ENCODE measurements at regions not wholly inside any gene's neighbourhood (a gene's known extent, or its start where the extent isn't known, plus 50 kb on each side); places are given as distances from the start of the nearest gene placed in this dataset.

- DNase-seq (ENCODE audit: low read depth, low spot score), result no peak
- H3K4me1 ChIP-seq (ENCODE audit: control insufficient read depth, insufficient read depth, low read length), result no peaks in the 10 kb centered on the region
- no peaks in the 10 kb centered on the region for H3K9me3 ChIP-seq (replicated peaks; ENCODE audit: control insufficient read depth, insufficient read depth, low read length)
- H3K4me2 ChIP-seq (ENCODE audit: control insufficient read depth, insufficient read depth), result no peak overlapping the region
- intact Hi-C loops (cut with micrococcal nuclease; ENCODE audit: unreplicated experiment), result no loop called here
- ChIA-PET POLR2A (interaction anchor here (0.7 kb wide), 1 partner anchor 12 kb away, joined by 3 read pairs; no protein-coding TSS in a partner anchor), CTCF (interaction anchor here (0.7 kb wide), 1 partner anchor 1072 kb away, joined by 3 read pairs; no protein-coding TSS in a partner anchor), RAD21 (ENCODE audit: unreplicated experiment) (no interaction called here), SMC1A (ENCODE audit: uncharacterized antibody, unreplicated experiment) (no interaction called here)
- H4K20me1 ChIP-seq (ENCODE audit: control insufficient read depth, insufficient read depth), result no peaks in the 10 kb centered on the region
- 19% methylated on average over 5 of the region's 5 CpGs for WGBS (ENCODE audit: insufficient coverage, insufficient replicate concordance, low lambda C conversion rate, missing lambda C conversion rate)
- no peak for ATAC-seq
- H3K79me2 ChIP-seq (ENCODE audit: control insufficient read depth, insufficient read depth, low read length), result no peaks in the 10 kb centered on the region
- H2AFZ ChIP-seq (ENCODE audit: control insufficient read depth, low read depth, low read length), result no peak overlapping the region
- no peak for FAIRE-seq
- no peak overlapping the region for H3K9ac ChIP-seq (ENCODE audit: control insufficient read depth, insufficient read depth, low read length)
- H3K27me3 ChIP-seq (replicated peaks in 1 of 2; ENCODE audit: control insufficient read depth in 2 of 2, insufficient read depth in 2 of 2, low read length in 1 of 2), result no peaks in the 10 kb centered on the region; a peak in 1 of 4 replicates
- no peaks in the 10 kb centered on the region for H3K36me3 ChIP-seq (ENCODE audit: control insufficient read depth in 2 of 2, insufficient read depth in 2 of 2, low read length in 1 of 2)
- TF ChIP-seq STAT3 (IDR thresholded peaks at IDR 0.05; ENCODE audit: low read depth, low read length) (no peak), CUX1 (IDR thresholded peaks at IDR 0.05; ENCODE audit: insufficient replicate concordance, low read depth, low read length) (no peak), NFXL1 (IDR thresholded peaks at IDR 0.05; ENCODE audit: borderline replicate concordance) (no peak), POLR2AphosphoS5 (IDR thresholded peaks at IDR 0.05; ENCODE audit: low read length) (no peak), FOXM1 (IDR thresholded peaks at IDR 0.05; ENCODE audit: low read depth, low read length) (no peak), NFYB (IDR thresholded peaks at IDR 0.05; ENCODE audit: insufficient read depth, low read depth, low read length) (no peak), STAT1 (conservative IDR thresholded peaks at IDR 0.05) (no peak), KLF5 (IDR thresholded peaks at IDR 0.05; ENCODE audit: partially characterized antibody) (no peak), SMAD5 (IDR thresholded peaks at IDR 0.05; ENCODE audit: low read depth) (no peak), ZNF622 (IDR thresholded peaks at IDR 0.05) (no peak)
- H3K27ac ChIP-seq (ENCODE audit: control insufficient read depth, insufficient read depth), result no peak overlapping the region
- no peak overlapping the region for H3K4me3 ChIP-seq
- in situ Hi-C loops (cut with MboI), result no loop called here
- no TSS peak for BruUV-seq (replicated peaks)
Measured at GRCh38 chr4:159483110-159483781, 380.4 kb downstream of the RAPGEF2 start.
